Activated CD8-positive, alpha-beta memory T cell treated with anti-CD3 and anti-CD28 coated beads, Interleukin-2, amount 50 U/mL, for 1 hour (primary cell): ENCODE measurements at regions not wholly inside any gene's neighbourhood (a gene's known extent, or its start where the extent isn't known, plus 50 kb on each side); places are given as distances from the start of the nearest gene placed in this dataset.
"Not testable (repeated sequence)": the region's sequence is repeated elsewhere in the genome, so short reads cannot be mapped to it uniquely, and the experiment has no call there.

Experiments used
- DNase-seq: peaks from one replicate; pipeline ENCODE4 v3.0.0-alpha.2; 2020; ENCODE audit errors: extremely low read depth

DNA sequence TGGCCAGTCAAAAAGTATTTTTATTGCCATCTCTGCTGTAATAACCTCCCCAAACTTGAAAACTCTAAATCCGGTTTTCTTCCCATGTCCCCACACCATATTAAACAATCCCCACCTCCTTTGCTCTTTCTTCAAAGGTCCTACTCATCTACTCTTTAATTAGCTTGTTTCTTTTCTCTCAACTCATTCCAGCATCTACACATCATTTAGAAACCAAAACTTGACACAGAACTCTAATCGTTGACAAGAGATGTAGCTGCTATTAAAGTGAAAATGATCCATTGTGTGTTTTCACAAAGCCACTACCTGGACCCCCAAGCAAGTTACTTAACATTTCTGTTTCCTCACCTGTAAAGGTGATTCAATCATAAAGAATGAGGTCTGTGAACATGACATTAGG is 436.3 kb upstream of the NPVF start:
- DNase-seq: no peak

DNA sequence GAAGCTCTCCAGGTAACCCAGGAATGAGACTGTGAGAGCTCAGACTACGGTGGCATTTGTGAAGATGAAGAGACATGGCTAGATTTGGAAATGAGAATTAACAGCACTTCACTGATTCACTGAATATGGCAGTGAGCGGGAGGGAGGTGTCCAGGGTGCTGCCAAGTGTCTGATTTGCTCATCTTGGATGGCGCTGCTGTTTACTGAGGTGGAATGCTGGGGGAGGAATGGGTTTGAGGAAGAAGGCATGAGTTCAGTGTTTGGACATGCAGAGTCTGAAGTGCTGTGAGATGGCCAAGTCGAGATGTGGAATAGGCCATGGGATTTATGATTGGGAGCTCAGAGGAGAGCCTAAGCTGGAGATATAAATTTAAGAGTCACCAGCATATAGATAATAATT is 437.1 kb upstream of the NPVF start:
- DNase-seq: no peak

DNA sequence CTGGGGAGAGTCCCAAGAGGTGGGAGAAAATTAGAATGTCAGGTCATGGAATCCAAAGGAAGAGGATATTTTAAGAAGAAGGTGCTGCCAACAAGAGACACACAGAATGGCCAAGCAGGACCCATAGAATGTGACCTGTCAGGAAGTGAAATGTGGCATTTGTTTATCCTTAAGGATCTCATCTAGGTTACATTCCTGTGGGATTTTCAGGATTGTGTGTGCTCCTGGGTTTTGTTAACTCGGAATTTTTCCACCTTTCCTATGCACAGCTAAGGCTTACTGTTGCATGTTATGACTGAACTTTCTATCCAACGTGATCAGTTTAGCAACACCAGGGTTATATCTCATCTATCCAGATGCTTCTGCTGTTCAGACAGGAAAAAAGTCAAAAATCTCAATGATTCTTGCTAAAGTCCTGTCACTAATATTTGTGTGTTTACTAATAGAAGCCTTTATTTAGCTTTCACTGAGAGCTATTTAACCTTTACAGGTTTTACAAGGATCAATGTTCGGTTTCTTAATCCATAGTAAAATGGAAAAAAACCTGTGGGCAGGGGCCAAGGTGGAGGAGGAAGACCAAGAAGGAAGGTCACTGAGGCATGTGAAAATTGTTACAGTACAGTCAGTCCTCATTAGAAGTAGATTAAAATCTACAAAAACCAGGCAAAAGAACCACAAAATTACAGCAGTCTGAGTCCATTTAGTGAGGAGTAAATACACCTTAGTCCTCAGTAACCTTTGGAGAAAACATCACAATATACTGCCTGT is 437.8 kb upstream of the NPVF start:
- no peak for DNase-seq

DNA sequence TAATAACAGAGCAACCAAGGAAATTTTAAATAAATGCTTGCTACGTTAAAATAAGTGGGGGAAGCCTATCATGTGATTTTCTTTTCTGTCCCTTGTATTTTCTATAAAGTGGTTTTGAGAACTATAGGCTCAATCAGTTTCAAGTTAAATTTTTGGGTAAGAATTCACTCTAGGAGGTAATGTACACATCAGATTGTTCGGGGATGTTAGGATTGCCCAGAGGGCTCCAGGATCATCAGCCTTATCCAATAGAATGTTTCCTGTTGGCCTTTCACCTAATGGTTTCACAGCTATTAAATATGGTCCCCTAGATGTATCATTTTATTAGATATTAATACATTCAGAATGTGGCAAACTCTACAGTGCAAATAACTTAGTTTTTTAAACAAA is 438.4 kb upstream of the NPVF start:
- DNase-seq: no peak

DNA sequence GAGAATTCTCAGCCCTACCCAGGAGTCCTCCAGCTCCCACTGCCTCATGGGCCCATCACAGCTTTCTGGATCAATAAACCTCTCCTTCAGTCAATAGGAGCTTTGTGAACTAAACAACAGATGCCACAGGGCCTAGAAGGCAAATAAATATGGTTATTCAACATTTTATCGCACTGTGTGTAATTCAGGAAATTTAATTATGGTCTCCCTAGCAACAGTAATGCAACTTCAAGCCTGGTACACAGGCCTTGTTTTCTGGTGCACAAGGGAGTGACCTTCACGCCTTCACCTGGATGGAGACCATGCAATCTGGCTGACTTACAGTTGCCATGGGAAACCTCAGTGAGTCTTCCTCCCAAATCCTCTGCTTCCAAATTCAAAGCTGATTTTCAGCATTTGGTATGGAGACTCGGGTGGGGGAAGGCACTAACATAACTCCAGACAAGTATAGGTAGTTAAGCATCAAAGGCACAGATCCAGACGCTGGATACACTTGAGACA is 441.0 kb upstream of the NPVF start:
- DNase-seq: no peak

DNA sequence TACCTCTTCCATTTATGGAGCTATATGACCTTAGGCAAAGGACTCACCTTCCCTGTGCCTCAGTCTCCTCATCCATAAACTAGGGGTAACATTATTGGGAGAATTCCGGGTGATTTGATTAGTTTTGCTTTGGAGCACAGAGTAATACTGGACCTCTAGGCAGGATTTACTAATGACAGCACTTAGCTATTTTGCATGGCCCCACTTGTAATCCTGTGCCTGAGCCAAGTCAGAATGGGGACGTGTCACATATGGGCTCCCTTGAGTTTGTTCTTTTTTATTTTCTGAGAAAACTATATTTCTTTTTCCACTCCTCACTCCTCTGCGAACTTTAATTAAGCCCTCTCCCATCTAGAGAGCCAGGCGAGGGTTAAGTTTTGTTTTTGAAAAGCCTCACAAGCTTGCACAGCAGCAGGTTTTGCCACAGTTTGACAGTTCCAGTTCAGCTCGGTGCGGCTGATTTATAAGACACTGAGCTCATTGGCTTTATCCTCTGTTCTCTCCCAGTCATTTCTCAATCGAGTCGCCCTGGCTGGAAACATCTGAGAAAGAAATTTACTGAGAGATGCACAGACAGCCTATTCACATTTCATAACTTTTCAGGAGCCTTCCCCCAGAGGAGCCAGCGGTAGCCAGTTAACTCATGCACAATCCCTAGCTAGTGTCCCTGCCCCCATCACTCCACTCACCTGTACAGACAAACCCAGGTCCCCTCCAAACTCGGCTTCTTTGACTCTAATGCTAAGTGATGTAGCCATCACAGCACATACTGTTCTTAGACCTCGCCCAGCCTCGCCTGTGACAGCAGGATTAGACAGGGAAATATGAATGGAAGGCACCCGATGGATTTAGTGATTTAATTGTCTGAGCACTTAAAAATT is 441.9 kb upstream of the NPVF start:
- DNase-seq: no peak

DNA sequence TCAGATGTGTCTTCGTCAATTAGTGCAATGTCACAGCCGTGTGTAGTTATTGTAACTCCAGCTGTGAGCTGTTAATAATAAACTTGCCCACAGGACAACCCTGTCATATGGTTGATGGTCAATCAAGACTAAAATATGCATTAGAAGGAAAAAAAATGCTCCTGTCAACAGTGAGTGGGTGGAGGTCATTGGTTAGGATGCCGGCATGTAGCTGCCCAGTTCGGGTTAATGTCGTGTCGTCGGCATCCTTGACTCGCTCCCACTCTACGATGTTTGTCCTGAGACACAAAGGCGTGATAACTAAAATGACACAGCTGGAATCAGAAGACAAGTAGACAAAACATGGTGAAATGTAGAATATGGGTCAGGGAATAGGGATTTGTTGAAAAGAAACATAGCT is 442.8 kb upstream of the NPVF start:
- DNase-seq: no peak

DNA sequence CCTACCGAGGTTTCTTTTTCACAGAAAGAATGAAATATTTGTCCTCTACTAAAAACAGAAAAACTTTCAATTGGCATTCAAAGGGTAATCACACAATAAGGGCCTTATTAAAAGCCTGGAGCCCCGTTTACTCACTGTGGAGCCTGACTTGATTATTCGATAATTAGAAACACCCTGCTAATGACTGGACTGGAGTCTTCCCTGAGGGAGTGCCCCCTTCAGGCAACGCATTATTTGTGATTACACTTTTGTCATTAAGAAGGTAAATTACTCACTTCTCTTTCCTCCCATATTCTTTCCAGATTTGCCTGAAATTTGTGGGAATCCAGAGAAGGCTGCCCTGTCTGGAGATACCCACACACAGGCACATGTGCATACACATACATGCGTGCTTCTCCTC is 444.2 kb upstream of the NPVF start:
- no peak for DNase-seq

DNA sequence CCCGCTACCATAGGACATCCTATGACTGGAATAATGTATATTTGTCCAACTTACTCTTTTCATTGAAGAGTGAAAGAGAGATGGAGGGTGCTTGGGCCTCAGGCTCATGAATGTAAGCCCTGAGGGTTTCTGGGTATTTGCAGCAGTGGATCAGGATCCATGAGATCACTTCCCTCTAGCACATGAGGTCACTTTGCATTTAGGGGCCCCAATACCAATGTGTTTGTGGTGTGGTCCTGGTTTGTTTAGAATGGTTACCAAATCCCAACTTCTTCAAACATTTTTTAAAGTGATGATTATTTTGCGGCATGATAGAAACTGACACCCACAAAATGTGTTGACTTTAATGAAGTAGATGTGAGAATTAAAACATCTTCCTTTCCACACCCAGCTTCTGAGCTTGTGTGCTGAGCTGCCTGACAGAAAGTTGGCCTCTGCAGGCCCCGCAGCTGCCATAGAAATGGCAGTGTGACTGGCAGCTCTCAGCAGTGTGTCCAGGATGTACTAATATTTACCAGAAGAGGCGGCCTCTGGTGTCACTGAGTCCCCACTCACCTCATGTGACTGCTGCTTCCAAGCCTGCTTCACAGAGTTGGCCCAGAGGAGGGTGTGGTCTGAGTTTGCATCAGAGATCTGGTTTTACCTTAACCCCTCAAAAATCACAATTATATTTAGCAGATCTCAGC is 447.6 kb upstream of the NPVF start:
- DNase-seq: no peak

DNA sequence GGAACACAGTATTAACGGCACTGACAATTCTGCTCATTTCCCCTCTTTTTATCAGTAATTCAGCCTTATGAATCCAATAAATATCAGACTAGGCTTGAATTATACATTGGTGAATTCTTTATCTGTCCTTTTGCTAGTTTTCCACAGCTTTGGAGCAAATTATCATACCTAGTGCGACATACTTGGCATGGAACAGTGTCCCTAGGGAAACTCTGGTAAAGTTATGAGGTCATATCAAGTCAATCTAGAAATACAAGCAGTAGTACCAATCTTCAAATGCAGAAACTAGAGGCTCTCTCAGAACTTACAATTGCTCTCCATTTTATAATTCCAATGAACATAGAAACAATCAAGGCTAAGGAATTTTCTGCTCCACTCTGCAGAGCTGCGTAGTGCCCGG is 449.3 kb upstream of the NPVF start:
- no peak for DNase-seq

DNA sequence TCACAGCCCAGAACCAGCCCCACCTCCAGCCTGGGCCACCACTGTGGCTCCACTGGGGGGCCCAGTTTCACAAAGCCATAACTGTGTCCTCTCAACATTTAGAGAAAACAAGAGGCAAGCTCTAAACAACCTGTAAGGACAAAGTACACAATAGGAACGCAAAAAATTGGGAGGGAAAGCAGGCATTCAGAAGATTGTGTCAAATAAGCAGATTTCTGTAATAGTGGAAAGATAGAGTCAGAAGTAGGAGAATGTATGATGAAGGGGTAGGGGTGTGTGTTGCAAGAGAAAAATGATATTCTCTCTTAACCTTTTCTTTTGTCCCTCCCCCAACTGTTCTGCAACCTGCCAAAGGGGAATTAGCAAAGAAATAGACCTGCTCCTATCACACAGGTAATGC is 449.9 kb upstream of the NPVF start:
- no peak for DNase-seq

DNA sequence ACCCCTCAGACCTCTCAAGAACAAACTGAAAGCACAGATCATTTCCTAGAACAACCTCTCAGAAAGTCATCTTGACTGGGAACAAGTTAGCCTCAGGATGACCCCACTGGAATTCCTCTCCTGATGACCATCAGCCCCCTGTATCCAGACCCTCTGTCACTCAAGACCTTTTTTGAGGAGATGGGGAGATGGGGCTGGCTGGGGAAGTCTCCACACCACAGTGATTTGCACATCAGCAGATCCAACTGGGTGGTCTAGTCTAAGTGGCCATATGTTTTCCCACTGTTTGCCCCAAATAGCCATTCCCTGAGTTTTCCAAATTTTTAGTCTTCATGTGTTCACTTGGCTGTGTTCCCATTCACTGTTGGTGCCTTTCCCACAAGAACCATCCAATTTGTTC is 452.4 kb upstream of the NPVF start:
- no peak for DNase-seq

DNA sequence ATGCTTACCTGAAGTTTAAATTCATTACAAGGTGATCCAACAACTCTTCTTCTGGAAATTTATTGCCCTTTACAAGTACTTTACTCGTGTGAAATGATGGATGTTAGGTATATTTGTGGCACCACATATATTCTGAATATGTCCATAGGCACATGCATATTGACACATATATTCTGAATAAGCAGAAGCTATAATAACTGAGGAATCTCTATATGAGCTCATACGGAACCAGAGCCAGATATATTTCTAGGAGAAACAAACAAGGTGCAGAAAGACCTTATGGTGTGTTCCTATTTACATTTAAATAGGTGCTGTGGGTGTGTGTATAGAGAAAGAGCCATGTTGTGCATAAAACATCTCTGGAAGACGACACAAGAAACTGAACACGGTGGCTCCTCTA is 456.1 kb upstream of the NPVF start:
- no peak for DNase-seq

DNA sequence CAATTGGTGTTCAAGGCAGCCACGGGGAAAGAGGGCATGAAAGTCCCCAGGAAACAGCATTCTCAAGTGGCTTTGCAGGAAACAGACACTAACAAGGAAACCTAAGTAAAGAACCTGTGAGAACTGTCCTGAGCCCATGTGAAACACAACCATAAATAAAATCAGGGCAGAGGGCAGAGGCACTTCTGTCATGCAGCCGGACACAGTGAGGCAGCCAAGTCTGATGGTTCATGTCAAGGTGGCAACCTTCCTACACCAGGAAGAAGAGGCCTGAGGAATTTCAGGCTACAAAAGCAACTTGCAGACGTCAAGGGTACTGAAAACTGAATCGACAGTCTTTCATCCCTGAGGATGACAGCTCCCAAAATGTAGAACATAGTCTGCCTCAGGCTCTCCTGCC is 458.2 kb upstream of the NPVF start:
- no peak for DNase-seq

DNA sequence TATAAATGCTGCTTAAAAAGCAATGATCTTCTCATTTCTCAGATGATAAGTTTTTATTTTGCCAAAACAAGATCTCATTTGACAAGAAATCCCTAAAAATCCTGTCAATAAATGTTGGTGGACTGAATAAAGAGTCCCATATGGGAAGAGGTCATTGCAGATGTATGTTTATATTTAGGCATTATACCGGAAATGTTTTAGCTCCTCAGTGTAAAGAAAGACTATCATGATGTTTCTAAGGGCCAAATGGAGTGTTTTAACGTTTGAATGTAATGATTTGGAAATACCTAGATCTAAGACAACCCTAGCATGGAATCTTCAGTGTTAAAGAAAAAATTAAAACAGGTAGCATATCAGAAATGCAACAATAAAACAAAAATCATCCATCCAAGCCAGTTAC is 457.8 kb upstream of the NFE2L3 start:
- no peak for DNase-seq

DNA sequence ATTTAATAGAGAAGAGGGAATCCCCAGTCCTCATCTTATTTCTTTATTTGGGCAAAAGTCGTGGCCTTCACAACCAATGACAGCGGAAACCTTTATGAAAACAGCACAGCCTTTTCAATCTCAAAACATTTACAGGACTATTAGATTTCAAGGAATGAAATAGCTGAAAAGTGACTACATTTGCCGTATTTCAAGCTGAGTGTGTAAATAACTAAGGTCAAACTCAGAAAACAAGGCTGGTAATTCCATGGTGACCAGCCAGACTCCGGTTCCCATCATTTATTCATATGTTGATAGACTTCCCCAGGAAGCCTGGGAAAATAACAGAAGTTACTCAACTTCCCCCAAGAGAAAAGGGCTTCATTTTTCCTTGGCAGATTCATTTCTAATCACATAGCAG is 457.3 kb upstream of the NFE2L3 start:
- no peak for DNase-seq

DNA sequence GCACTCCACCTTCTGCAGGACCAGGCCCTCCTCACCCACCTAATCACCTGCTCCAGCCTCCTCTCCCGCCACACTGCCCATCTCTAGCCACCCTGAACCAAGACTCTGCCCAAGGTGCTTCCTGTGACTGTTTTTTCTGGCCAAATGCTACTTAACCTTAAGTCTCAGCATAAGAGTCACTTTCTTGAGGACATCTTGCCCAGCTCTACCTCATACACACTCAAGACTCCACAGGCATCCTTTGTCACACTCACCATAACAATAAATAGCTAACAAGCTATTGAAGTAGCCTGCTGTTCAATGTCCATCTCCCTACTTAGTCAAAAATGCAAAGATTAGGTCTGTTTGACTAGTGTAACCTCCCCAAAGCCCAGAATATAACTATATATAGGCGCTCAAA is 455.4 kb upstream of the NFE2L3 start:
- no peak for DNase-seq

DNA sequence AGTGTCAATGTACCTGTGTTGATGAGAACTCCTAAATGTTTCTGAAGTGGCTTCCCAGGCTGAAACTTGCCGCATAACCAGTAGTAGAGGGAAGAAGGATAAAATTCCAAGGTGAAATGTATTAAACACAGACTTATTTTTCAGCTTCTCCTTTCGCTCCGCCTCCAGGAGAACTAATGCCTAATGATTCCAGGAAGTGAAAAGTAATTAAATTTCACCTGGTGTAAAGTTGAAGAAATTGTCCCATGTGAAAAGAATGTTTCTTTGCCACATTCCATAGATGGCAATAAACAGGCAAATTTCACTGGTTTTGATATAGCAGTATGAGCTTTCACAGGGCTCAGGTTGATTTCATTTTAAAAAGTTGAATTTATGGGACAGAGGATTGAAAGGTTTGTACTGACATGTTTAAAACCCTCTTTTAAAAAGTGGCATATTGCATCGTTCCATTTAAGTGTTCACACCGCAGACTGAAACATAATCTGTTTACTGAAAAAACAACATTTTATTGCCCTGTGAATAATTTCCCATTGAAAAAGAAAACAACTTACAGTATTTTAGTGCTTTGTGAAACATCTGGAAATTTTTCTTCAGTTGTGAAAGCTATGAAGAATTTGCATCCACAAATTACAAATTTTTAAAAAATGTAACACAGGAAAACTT is 453.4 kb upstream of the NFE2L3 start:
- DNase-seq: no peak

DNA sequence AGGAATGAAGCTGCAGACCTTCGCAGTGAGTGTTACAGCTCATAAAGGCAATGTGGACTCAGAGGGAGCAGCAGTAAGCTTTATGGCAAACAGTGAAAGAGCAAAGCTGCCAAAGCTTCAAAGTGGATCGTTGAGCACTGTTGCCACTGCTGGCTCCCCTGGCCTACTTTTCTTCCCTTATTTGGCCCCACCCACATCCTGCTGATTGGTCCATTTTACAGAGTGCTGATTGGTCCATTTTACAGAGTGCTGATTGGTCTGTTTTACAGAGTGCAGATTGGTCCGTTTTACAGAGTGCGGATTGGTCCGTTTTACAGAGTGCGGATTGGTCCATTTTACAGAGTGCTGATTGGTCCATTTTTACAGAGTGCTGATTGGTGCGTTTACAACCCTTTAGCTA is 451.9 kb upstream of the NFE2L3 start:
- DNase-seq: not testable (repeated sequence)

DNA sequence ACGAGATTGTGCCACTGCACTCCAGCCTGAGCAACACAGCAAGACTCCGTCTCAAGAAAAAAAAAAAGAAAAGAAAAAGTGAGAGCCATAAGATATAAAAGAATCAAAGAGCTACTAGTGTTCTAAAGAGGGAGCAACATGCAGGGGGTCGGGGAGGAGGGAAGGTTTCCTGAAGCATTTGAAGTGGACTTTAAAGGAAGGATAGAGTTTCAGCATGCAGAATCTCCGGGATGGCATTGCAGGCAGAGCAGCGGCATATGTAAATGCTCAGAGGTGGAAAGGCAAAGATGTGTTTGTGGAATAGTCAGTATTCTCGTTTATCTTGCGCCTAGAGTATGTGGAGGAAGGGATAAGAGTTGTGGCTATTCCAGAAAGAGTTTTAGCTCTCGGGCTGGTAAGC is 447.6 kb upstream of the NFE2L3 start:
- no peak for DNase-seq

DNA sequence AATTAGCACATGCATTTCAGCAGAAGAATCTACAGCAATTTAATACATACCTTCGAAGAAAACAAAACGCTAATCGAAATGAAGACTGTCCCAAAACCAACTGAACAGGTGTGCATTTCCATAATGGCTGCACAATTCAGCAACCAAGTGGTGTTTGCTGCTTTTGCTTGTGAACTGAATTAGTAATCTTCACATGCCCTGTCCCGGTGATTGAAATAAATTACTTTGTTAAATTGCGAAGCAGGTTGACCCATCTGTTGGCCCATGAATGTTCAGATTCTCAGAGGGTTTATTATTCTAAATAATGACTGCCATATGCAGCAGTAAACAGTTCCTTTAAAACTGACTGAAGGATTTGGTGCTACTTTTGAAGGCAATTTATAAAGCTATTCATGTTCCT is 445.2 kb upstream of the NFE2L3 start:
- no peak for DNase-seq
